ENCODE measurements at regions not wholly inside any gene's neighbourhood (a gene's known extent, or its start where the extent isn't known, plus 50 kb on each side); places are given as distances from the start of the nearest gene placed in this dataset.

DNA sequence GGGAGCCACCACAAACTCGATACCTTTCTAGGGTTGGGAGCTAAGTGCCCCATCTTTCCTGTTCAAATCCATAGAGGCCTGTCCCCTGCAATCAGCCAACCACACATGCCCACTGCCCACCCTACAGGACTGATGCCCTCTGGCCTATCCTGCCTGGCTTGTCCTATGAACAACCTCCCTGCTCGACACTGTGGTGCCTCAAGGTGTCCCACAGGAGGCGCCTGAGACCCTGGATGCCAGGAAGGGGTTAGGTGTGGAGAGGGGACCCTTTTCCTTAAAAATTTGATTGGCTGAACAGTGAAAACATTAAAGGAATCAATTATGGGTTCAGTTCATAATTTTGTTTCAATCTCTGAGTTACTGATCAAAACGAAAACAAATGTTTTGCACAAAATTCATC lies 97.3 kb upstream of the FZD10 start:
- TF ChIP-seq, protein P1, sequence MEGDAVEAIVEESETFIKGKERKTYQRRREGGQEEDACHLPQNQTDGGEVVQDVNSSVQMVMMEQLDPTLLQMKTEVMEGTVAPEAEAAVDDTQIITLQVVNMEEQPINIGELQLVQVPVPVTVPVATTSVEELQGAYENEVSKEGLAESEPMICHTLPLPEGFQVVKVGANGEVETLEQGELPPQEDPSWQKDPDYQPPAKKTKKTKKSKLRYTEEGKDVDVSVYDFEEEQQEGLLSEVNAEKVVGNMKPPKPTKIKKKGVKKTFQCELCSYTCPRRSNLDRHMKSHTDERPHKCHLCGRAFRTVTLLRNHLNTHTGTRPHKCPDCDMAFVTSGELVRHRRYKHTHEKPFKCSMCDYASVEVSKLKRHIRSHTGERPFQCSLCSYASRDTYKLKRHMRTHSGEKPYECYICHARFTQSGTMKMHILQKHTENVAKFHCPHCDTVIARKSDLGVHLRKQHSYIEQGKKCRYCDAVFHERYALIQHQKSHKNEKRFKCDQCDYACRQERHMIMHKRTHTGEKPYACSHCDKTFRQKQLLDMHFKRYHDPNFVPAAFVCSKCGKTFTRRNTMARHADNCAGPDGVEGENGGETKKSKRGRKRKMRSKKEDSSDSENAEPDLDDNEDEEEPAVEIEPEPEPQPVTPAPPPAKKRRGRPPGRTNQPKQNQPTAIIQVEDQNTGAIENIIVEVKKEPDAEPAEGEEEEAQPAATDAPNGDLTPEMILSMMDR (IDR thresholded peaks at IDR 0.05), result no peak
- Histone ChIP-seq H3K4me3 (no peak overlapping the region), H3K27me3 (peaks cover 0 to 18% (median 7%) of the 10 kb centered on the region in 7 donors), H3K4me1 (no peaks in the 10 kb centered on the region), H3K9me3 (peaks cover 0 to 11% (median 0%) of the 10 kb centered on the region in 11 donors), H3K36me3 (no peaks in the 10 kb centered on the region), H3K27ac (no peak overlapping the region)
- DNase-seq (no peak), ATAC-seq (no peak)
- 57 to 59% methylated on average over 4 of the region's 4 CpGs for WGBS, 2 donors
- intact Hi-C loops (cut with DNase I), result no loop called here

DNA sequence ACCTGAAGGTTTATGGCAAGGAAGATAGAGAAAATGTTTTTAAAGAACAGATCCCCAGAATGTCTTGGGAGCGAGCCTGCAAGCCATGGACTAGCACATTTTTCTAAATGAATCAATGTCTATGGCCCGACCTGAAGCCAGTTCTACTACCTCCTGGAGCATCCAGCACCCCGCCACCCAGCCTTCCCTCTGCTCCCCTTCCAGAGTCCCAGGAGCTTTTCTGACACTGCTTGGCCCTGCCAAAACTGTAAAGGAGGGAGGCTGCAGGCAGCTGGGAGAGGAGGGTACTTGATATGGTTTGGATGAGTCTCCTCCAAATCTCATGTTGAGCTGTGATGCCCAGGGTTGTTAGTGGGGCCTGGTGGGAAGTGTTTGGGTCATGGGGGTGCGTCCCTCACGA lies 95.5 kb upstream of the FZD10 start:
- peaks cover 0 to 22% (median 6%) of the 10 kb centered on the region in 7 donors for H3K27me3 ChIP-seq
- DNase-seq, result no peak
- no peaks in the 10 kb centered on the region for H3K4me1 ChIP-seq
- TF ChIP-seq, protein P1 (IDR thresholded peaks at IDR 0.05), result no peak
- H3K27ac ChIP-seq, result no peak overlapping the region
- peaks cover 0 to 6% (median 0%) of the 10 kb centered on the region in 11 donors for H3K9me3 ChIP-seq
- no peak overlapping the region for H3K4me3 ChIP-seq
- intact Hi-C loops (cut with DNase I), result no loop called here
- 59 to 84% methylated on average over 5 of the region's 5 CpGs for WGBS, 2 donors
- ATAC-seq, result no peak
- no peaks in the 10 kb centered on the region for H3K36me3 ChIP-seq

GRCh38 chr12:130068741-130069140 lies 93.5 kb upstream of the FZD10 start:
- intact Hi-C loops (cut with DNase I), result no loop called here
- no peak overlapping the region for H3K4me3 ChIP-seq
- DNase-seq (no peak), ATAC-seq (no peak)
- H3K4me1 ChIP-seq, result no peaks in the 10 kb centered on the region
- TF ChIP-seq, protein P1 (IDR thresholded peaks at IDR 0.05), result no peak
- no peak overlapping the region for H3K27ac ChIP-seq
- no peaks in the 10 kb centered on the region for H3K36me3 ChIP-seq
- no peaks in the 10 kb centered on the region for H3K9me3 ChIP-seq
- WGBS, 2 donors, result 75% methylated on average over 11 of the region's 11 CpGs
- peaks cover 0 to 36% (median 7%) of the 10 kb centered on the region in 7 donors for H3K27me3 ChIP-seq

DNA sequence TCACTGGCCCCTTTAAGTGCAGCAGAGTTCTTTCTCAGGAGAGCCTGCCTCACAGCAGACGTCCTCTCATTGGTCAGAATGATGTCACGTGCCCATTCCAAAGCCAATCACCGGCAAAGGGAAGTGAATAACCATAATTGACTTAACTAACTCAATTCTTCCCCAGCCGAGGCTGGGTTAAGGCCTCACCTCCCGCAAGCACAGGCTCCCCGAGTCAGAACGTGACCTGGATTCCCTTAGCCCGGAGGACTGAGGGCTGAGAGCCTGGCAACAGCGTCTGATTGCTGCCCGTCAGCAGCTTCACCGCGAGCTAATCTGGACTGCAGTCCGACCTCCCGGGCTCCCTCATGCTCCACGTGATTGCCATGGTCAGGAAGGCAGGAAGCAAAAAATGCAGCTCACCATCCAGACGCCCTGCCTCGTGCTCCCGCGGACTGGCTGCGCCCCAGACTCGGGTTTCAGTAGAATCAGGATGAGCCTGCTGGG lies 92.1 kb upstream of the FZD10 start:
- Histone ChIP-seq H3K4me3 (peak overlapping the region in 8 of 10 donors; percentile 12 to 34 (median 20)), H3K4me1 (no peaks in the 10 kb centered on the region)
- DNase-seq, result peak in 1 of 2 donors; percentile 39

More for the DNA sequence above, 92.1 kb upstream of the FZD10 start:
- WGBS, 2 donors, result 30 to 31% methylated on average over 21 of the region's 21 CpGs
- TF ChIP-seq, protein P1 (IDR thresholded peaks at IDR 0.05), result no peak
- Histone ChIP-seq H3K27me3 (peaks cover 0 to 37% (median 7%) of the 10 kb centered on the region in 7 donors), H3K36me3 (no peaks in the 10 kb centered on the region), H3K27ac (no peak overlapping the region), H3K9me3 (no peaks in the 10 kb centered on the region)
- intact Hi-C loops (cut with DNase I), result no loop called here
- peak in 7 of 8 donors; percentile 46 to 77 (median 57) for ATAC-seq

All from heart right ventricle (tissue), 16 donors.